22Rv1 (cell line): ENCODE measurements at regions not wholly inside any gene's neighbourhood (a gene's known extent, or its start where the extent isn't known, plus 50 kb on each side); places are given as distances from the start of the nearest gene placed in this dataset.

Experiments used
- CTCF ChIP-seq: fragments of 450-650 bp; IDR thresholded peaks from 2 replicates; pipeline ENCODE4 v1.5.1; 2017; ENCODE audit warnings: mild to moderate bottlenecking
- ZFX ChIP-seq: fragments of 450-650 bp; IDR thresholded peaks from 2 replicates; pipeline ENCODE4 v1.6.1; 2017; ENCODE audit warnings: antibody characterized with exemption, borderline replicate concordance

GRCh38 chr16:65834688-65835087 lies 531.8 kb upstream of the CDH5 start:
- no peak for TF ChIP-seq CTCF
- TF ChIP-seq ZFX = no peak
